Fibroblast of mammary gland (primary cell): ENCODE measurements at regions not wholly inside any gene's neighbourhood (a gene's known extent, or its start where the extent isn't known, plus 50 kb on each side); places are given as distances from the start of the nearest gene placed in this dataset.
"Not testable (repeated sequence)": the region's sequence is repeated elsewhere in the genome, so short reads cannot be mapped to it uniquely, and the experiment has no call there.

Experiments
- DNase-seq: peaks from one replicate; pipeline ENCODE4 v3.0.0-alpha.2; 2010; ENCODE audit warnings: low read depth
- H3K4me3 ChIP-seq: 2 replicates; pipeline ENCODE4 v1.5.1; 2011; ENCODE audit warnings: low read depth, mild to moderate bottlenecking, low read length, moderate library complexity; ENCODE audit not compliant: control insufficient read depth
- TF ChIP-seq, protein P1 (sequence below): conservative IDR thresholded peaks from 2 replicates; pipeline ENCODE4 v1.5.1; 2011; ENCODE audit warnings: low read depth, low read length, inconsistent platforms; ENCODE audit not compliant: control insufficient read depth, insufficient read depth

- H3K4me3 ChIP-seq: no peak overlapping the region
- TF ChIP-seq, protein P1, sequence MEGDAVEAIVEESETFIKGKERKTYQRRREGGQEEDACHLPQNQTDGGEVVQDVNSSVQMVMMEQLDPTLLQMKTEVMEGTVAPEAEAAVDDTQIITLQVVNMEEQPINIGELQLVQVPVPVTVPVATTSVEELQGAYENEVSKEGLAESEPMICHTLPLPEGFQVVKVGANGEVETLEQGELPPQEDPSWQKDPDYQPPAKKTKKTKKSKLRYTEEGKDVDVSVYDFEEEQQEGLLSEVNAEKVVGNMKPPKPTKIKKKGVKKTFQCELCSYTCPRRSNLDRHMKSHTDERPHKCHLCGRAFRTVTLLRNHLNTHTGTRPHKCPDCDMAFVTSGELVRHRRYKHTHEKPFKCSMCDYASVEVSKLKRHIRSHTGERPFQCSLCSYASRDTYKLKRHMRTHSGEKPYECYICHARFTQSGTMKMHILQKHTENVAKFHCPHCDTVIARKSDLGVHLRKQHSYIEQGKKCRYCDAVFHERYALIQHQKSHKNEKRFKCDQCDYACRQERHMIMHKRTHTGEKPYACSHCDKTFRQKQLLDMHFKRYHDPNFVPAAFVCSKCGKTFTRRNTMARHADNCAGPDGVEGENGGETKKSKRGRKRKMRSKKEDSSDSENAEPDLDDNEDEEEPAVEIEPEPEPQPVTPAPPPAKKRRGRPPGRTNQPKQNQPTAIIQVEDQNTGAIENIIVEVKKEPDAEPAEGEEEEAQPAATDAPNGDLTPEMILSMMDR: no peak
- DNase-seq: no peak
Observed at GRCh38 chr18:55687106-55687505, 99.1 kb upstream of the TCF4 start.

DNA sequence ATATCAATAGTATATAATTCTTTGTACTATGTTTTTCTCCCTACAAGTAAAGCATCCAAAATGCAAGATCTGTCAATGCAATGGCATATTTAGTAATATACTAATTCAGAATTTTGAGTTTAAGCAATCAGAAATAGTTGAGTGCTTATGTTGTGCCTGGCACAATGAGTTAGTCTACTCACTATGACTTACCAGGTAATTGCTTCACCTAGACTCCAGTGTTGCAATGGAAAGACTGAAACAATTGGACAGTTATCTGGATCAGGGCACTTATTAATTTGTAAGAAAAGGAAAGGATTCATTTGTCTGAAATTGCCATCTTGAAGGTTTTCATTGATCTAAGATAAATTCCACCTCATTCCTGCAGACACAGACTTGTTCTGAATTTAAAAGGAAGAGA is 97.6 kb upstream of the TCF4 start:
- DNase-seq: no peak
- H3K4me3 ChIP-seq: no peak overlapping the region
- TF ChIP-seq, protein P1: no peak

DNA sequence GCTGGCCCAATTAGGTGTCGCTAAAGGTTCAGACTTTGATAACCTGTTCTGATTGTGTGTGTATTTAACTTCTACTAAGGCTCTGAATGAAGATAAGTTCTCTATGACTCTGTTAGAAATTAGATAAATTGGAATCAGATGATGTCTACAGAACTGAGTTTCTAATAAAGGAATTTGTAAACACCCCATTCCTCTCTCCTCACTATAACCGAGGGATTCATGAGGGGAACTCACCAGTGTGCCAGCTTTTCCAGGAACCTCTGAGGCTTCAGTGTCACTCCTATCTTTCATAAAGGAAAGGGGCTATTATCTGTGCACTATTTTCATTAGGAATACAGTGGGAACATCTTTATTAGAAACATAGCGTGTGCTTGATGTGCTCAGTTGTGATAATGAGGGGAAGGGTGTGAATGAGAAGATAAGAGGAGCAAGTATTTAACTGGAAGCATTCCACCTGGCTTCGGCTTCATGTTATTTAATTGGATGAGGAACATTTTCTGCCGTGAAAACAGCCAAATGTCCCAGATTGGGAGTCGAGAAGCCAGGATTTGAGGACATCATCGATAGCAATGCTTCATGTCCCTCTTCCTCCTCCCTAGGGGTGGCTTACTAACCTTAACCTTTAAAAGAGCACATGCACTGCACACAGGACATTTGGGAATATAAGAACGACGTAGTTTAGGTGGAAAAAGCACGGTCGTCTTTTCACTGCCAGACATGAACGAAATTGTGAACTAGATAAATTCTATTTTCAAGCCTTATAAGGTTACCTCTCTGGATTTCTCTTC is 84.8 kb upstream of the TCF4 start:
- no peak overlapping the region for H3K4me3 ChIP-seq
- TF ChIP-seq, protein P1: no peak
- DNase-seq: no peak

- no peak for DNase-seq
- no peak overlapping the region for H3K4me3 ChIP-seq
- TF ChIP-seq, protein P1: no peak
Observed at GRCh38 chr18:55665506-55665905, 77.5 kb upstream of the TCF4 start.

- DNase-seq: not testable (repeated sequence)
Observed at GRCh38 chr18:55664758-55665400, 76.9 kb upstream of the TCF4 start.

DNA sequence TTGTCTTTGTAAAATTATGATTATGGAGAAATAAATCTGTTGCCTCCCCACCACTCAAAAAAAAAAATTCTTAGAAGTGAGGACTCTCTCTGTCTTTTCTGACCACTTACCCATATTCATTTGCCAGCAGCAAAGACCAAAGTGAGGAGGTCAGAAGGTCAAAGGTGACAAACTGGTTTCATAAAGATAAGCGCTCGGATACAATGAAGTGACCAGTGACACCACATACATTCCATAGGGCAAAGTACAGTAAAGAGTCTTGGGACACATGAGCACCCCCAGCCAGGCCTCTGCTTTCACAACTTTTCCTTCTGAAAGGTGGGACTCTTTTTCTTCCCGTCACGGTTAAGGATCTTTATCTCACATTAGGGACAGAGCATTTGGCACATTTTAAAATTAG is 75.9 kb upstream of the TCF4 start:
- H3K4me3 ChIP-seq: no peak overlapping the region
- TF ChIP-seq, protein P1: no peak
- DNase-seq: no peak

More at GRCh38 chr18:55664758-55665400, 76.9 kb upstream of the TCF4 start:
- not testable (repeated sequence) for H3K4me3 ChIP-seq

DNA sequence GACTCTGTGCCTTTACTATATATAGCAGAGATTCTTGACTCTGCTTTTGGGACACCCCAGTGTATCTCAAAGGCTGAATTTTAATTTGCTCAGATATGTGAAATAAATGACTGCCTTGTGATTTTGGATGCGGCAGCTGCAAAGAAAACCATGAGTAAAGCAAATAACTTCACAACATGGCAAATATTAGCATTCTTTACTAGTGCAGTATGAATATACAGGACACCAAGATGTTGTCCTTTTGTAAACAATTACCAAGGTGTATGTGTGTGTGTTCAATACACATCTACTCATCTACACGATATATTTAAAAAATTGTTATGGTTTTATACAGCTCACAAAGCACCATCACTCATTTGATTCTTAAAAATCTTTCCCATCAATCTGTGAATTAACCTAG is 70.6 kb upstream of the TCF4 start:
- DNase-seq: no peak
- H3K4me3 ChIP-seq: no peak overlapping the region
- TF ChIP-seq, protein P1: no peak
